GM15510 (cell line): ENCODE measurements at regions not wholly inside any gene's neighbourhood (a gene's known extent, or its start where the extent isn't known, plus 50 kb on each side); places are given as distances from the start of the nearest gene placed in this dataset.

Source experiments
- POLR2A ChIP-seq: IDR thresholded peaks from 3 replicates; pipeline ENCODE4 v1.6.1; 2011; ENCODE audit warnings: borderline replicate concordance; ENCODE audit not compliant: insufficient read length; ENCODE audit errors: extremely low read depth

GRCh38 chrX:39333451-39333850, 532.2 kb downstream of the MID1IP1 start:
- TF ChIP-seq POLR2A = no peak

- TF ChIP-seq POLR2A = no peak
Measured at GRCh38 chrX:39335513-39336235, 534.4 kb downstream of the MID1IP1 start.

GRCh38 chrX:39336671-39337311, 535.5 kb downstream of the MID1IP1 start:
- TF ChIP-seq POLR2A = no peak

- no peak for TF ChIP-seq POLR2A
Measured at GRCh38 chrX:39337451-39337850, 536.2 kb downstream of the MID1IP1 start.

- TF ChIP-seq POLR2A = no peak
Measured at GRCh38 chrX:39338583-39338982, 537.3 kb downstream of the MID1IP1 start.

- TF ChIP-seq POLR2A = no peak
Measured at GRCh38 chrX:39356119-39356807, 555.0 kb downstream of the MID1IP1 start.

GRCh38 chrX:39360101-39360500, 558.8 kb downstream of the MID1IP1 start:
- TF ChIP-seq POLR2A = no peak

GRCh38 chrX:39361736-39362135, 560.5 kb downstream of the MID1IP1 start:
- TF ChIP-seq POLR2A = no peak

GRCh38 chrX:39367416-39367815, 566.2 kb downstream of the MID1IP1 start:
- TF ChIP-seq POLR2A = no peak

- no peak for TF ChIP-seq POLR2A
Measured at GRCh38 chrX:39372115-39372514, 570.9 kb downstream of the MID1IP1 start.

GRCh38 chrX:39377157-39377556, 575.9 kb downstream of the MID1IP1 start:
- no peak for TF ChIP-seq POLR2A

- TF ChIP-seq POLR2A = no peak
Measured at GRCh38 chrX:39377773-39378172, 576.5 kb downstream of the MID1IP1 start.

GRCh38 chrX:39381422-39381821, 580.2 kb downstream of the MID1IP1 start:
- TF ChIP-seq POLR2A = no peak

GRCh38 chrX:39384996-39385395, 583.7 kb downstream of the MID1IP1 start:
- no peak for TF ChIP-seq POLR2A

GRCh38 chrX:39388730-39389129, 587.5 kb downstream of the MID1IP1 start:
- TF ChIP-seq POLR2A = no peak
